B cell (primary cell): ENCODE measurements at regions not wholly inside any gene's neighbourhood (a gene's known extent, or its start where the extent isn't known, plus 50 kb on each side); places are given as distances from the start of the nearest gene placed in this dataset.

Experiments used
- ATAC-seq: fragments of 200-7000 bp; cut with Tn5 transposase; one replicate; pipeline ENCODE4 v1.10.0; 2021; ENCODE audit warnings: low read depth, mild to moderate bottlenecking, moderate number of reproducible peaks, moderate library complexity
- CTCF ChIA-PET: fragments of 350-600 bp; sonication (Branson Sonifier 250); formaldehyde crosslinking; loops from one replicate; lab custom pipeline; 2021; ENCODE audit warnings: antibody characterized with exemption, inconsistent platforms; lab: Charles Lee
- POLR2A ChIA-PET: fragments of 350-600 bp; sonication (Branson Sonifier 250); formaldehyde crosslinking; loops from one replicate; lab custom pipeline; 2021; ENCODE audit warnings: antibody characterized with exemption; lab: Charles Lee
- DNase-seq: peaks from one replicate; pipeline ENCODE4 v3.0.0; 2013
- H2AFZ ChIP-seq: 2 replicates; pipeline ENCODE4 v1.6.1; 2012; ENCODE audit warnings: mild to moderate bottlenecking, low read depth, low read length; ENCODE audit not compliant: insufficient read depth, poor library complexity, severe bottlenecking
- H3K27ac ChIP-seq, 2 donors: 1 replicate in 1 of 2; 2 replicates in 1 of 2; pipeline ENCODE4 v1.5.1; 2012 to 2013; ENCODE audit warnings: low read length in 2 of 2, mild to moderate bottlenecking in 2 of 2, moderate library complexity in 1 of 2
- H3K27me3 ChIP-seq, 4 experiments: fragments of 200-600 bp in 1 of 4; sonication (generic) in 1 of 4; replicated peaks in 1 of 4; 1 replicate in 2 of 4; 2 replicates in 2 of 4; pipeline versions ENCODE4 v1.6.1 to v1.7.0; 2013 to 2016; ENCODE audit warnings: low read length in 3 of 4, mild to moderate bottlenecking in 2 of 4, mixed read lengths in 1 of 4, moderate library complexity in 1 of 4; ENCODE audit not compliant: insufficient read depth in 4 of 4, control insufficient read depth in 3 of 4; ENCODE audit errors: control extremely low read depth in 1 of 4
- H3K36me3 ChIP-seq, 2 experiments: replicated peaks in 1 of 2; 1 replicate in 1 of 2; 2 replicates in 1 of 2; pipeline versions ENCODE4 v1.6.1 to v1.7.1; 2013; ENCODE audit warnings: low read length in 1 of 2; ENCODE audit not compliant: insufficient read depth in 2 of 2, control insufficient read depth in 1 of 2; ENCODE audit errors: control extremely low read depth in 1 of 2, extremely low read depth in 1 of 2
- H3K4me1 ChIP-seq, 2 donors: fragments of 200-600 bp in 1 of 2; sonication (generic) in 1 of 2; 1 replicate in 1 of 2; 2 replicates in 1 of 2; pipeline versions ENCODE4 v1.5.1 to v1.6.1; 2013 to 2017; ENCODE audit warnings: low read length in 2 of 2; ENCODE audit not compliant: control insufficient read depth in 2 of 2, insufficient read depth in 2 of 2
- H3K4me2 ChIP-seq: replicated peaks from 2 replicates; pipeline ENCODE3; 2012; ENCODE audit warnings: mild to moderate bottlenecking, low read depth, low read length; ENCODE audit not compliant: poor library complexity, severe bottlenecking
- H3K4me3 ChIP-seq, 5 experiments: fragments of 200-600 bp in 1 of 5; sonication (generic) in 1 of 5; 1 replicate in 3 of 5; 2 replicates in 2 of 5; pipeline versions ENCODE4 v1.5.1 to v1.7.0; 2011 to 2016; ENCODE audit warnings: low read length in 4 of 5, mild to moderate bottlenecking in 4 of 5, low read depth in 2 of 5, control low read depth in 1 of 5, moderate library complexity in 1 of 5; ENCODE audit not compliant: insufficient read depth in 1 of 5; ENCODE audit errors: control extremely low read depth in 1 of 5, extremely low read depth in 1 of 5
- H3K79me2 ChIP-seq: fragments of 200-600 bp; sonication (generic); one replicate; pipeline ENCODE4 v1.6.0; 2016; ENCODE audit warnings: low read length; ENCODE audit not compliant: control insufficient read depth, insufficient read depth
- H3K9ac ChIP-seq: fragments of 200-600 bp; sonication (generic); 2 replicates; pipeline ENCODE4 v1.6.1; 2017; ENCODE audit warnings: mild to moderate bottlenecking, low read length, moderate library complexity
- H3K9me3 ChIP-seq, 3 donors: one replicate each; pipeline versions ENCODE4 v1.6.1 to v1.7.1; 2013; ENCODE audit warnings: low read length in 2 of 3; ENCODE audit not compliant: control insufficient read depth in 2 of 3, insufficient read depth in 1 of 3; ENCODE audit errors: control extremely low read depth in 1 of 3
- H4K20me1 ChIP-seq: 2 replicates; pipeline ENCODE4 v1.6.0; 2012; ENCODE audit warnings: mild to moderate bottlenecking, low read length; ENCODE audit not compliant: insufficient read depth, control insufficient read depth, poor library complexity, severe bottlenecking
- H3K27ac Mint-ChIP-seq: one replicate; pipeline ENCODE4 v1.8.0; 2021; ENCODE audit warnings: mixed read lengths
- H3K27me3 Mint-ChIP-seq: one replicate; pipeline ENCODE4 v1.8.0; 2021; ENCODE audit warnings: mixed read lengths
- H3K4me1 Mint-ChIP-seq: one replicate; pipeline ENCODE4 v1.8.0; 2021; ENCODE audit warnings: mixed read lengths
- H3K4me3 Mint-ChIP-seq: one replicate; pipeline ENCODE4 v1.8.0; 2021; ENCODE audit warnings: mixed read lengths
- H3K9me3 Mint-ChIP-seq: one replicate; pipeline ENCODE4 v1.8.0; 2022; ENCODE audit warnings: mixed read lengths; ENCODE audit not compliant: insufficient read depth
- CTCF ChIP-seq: fragments of 200-600 bp; IDR thresholded peaks from one replicate; pipeline ENCODE4 v1.8.0; 2022; ENCODE audit warnings: antibody characterized with exemption, mild to moderate bottlenecking
- EZH2 ChIP-seq: IDR thresholded peaks from 2 replicates; pipeline ENCODE4 v1.6.1; 2012; ENCODE audit warnings: borderline replicate concordance, low read depth, mild to moderate bottlenecking, moderate library complexity, low read length; ENCODE audit not compliant: insufficient read depth, poor library complexity, severe bottlenecking
- WGBS: methylation state at CpG from one replicate; pipeline ENCODE4 v1.1.5; 2013; ENCODE audit warnings: missing lambda C conversion rate; ENCODE audit not compliant: insufficient coverage; 5-methylcytosine and 5-hydroxymethylcytosine counted together
- intact Hi-C: fragments of 100-400 bp; cut with micrococcal nuclease; formaldehyde crosslinking; loops from one replicate; pipeline ENCODE4 v1.10.0; 2022

- Histone ChIP-seq H3K9me3 (peaks cover 0 to 1% (median 0%) of the 10 kb centered on the region in 3 donors), H3K27me3 (no peaks in the 10 kb centered on the region), H3K4me3 (no peak overlapping the region), H3K4me2 (no peak overlapping the region), H2AFZ (no peak overlapping the region), H3K9ac (no peak overlapping the region), H3K79me2 (no peaks in the 10 kb centered on the region), H3K27ac (no peak overlapping the region), H3K4me1 (no peaks in the 10 kb centered on the region), H3K36me3 (no peaks in the 10 kb centered on the region), H4K20me1 (no peaks in the 10 kb centered on the region)
- POLR2A ChIA-PET, result no interaction called here
- no peaks in the 10 kb centered on the region for H3K27me3 Mint-ChIP-seq
- peaks cover 2% of the 10 kb centered on the region for H3K9me3 Mint-ChIP-seq
- no peaks in the 10 kb centered on the region for H3K4me1 Mint-ChIP-seq
- no peak overlapping the region for H3K27ac Mint-ChIP-seq
- no peak for TF ChIP-seq EZH2
- TF ChIP-seq CTCF, result no peak
- no peak overlapping the region for H3K4me3 Mint-ChIP-seq
- no CpG with 5 or more reads among the region's 5 CpGs for WGBS
- intact Hi-C loops, result no loop called here
- ATAC-seq (no peak), DNase-seq (no peak)
- CTCF ChIA-PET, result no interaction called here
Observed at GRCh38 chr18:71865888-71866287, 678.3 kb downstream of the CBLN2 start.

GRCh38 chr18:71850602-71851001 is 693.5 kb downstream of the CBLN2 start:
- H3K9me3 Mint-ChIP-seq, result peaks cover 7% of the 10 kb centered on the region
- ChIA-PET POLR2A (no interaction called here), CTCF (no interaction called here)
- Histone ChIP-seq H3K27ac (no peak overlapping the region), H2AFZ (no peak overlapping the region), H3K9me3 (peaks cover 2 to 9% (median 3%) of the 10 kb centered on the region in 3 donors), H4K20me1 (no peaks in the 10 kb centered on the region), H3K36me3 (no peaks in the 10 kb centered on the region), H3K79me2 (no peaks in the 10 kb centered on the region), H3K27me3 (no peaks in the 10 kb centered on the region), H3K4me2 (no peak overlapping the region), H3K9ac (no peak overlapping the region), H3K4me1 (no peaks in the 10 kb centered on the region), H3K4me3 (no peak overlapping the region)
- DNase-seq, result no peak
- no peak for TF ChIP-seq EZH2
- no peak for TF ChIP-seq CTCF
- H3K4me1 Mint-ChIP-seq, result no peaks in the 10 kb centered on the region
- H3K27ac Mint-ChIP-seq, result no peak overlapping the region
- intact Hi-C loops, result no loop called here
- no peaks in the 10 kb centered on the region for H3K27me3 Mint-ChIP-seq
- 80% methylated on average over 1 of the region's 1 CpG for WGBS
- ATAC-seq, result no peak
- no peak overlapping the region for H3K4me3 Mint-ChIP-seq
